Neural cell (in vitro differentiated cells): ENCODE measurements at regions not wholly inside any gene's neighbourhood (a gene's known extent, or its start where the extent isn't known, plus 50 kb on each side); places are given as distances from the start of the nearest gene placed in this dataset.

ENCODE experiments used
- H2AFZ ChIP-seq: fragments of 200-600, 300-800 bp; sonication (generic), shearing (Covaris generic); 2 replicates; pipeline ENCODE4 v1.6.0; 2014; ENCODE audit warnings: low read depth, mild to moderate bottlenecking, antibody characterized with exemption, low read length, moderate library complexity
- H3F3A ChIP-seq: fragments of 200-600 bp; shearing (Covaris generic); 2 replicates; pipeline ENCODE4 v1.6.1; 2016; ENCODE audit warnings: mild to moderate bottlenecking, moderate library complexity, mixed read lengths, antibody characterized with exemption, low read length; ENCODE audit not compliant: insufficient read depth, poor library complexity, severe bottlenecking
- H3K27ac ChIP-seq: fragments of 200-600, 300-800 bp; sonication (generic), shearing (Covaris generic); 2 replicates; pipeline ENCODE4 v1.5.1; 2014; ENCODE audit warnings: mild to moderate bottlenecking, low read length, moderate library complexity
- H3K27me3 ChIP-seq: fragments of 300-800, 200-600 bp; sonication (generic), shearing (Covaris generic); 2 replicates; pipeline ENCODE4 v1.6.0; 2014; ENCODE audit warnings: mild to moderate bottlenecking, low read depth, low read length, moderate library complexity; ENCODE audit not compliant: insufficient read depth
- H3K36me3 ChIP-seq: fragments of 300-800, 200-600 bp; sonication (generic), shearing (Covaris generic); 2 replicates; pipeline ENCODE4 v1.5.1; 2014; ENCODE audit warnings: mild to moderate bottlenecking, antibody characterized with exemption, low read length, moderate library complexity; ENCODE audit not compliant: insufficient read depth
- H3K4me2 ChIP-seq: fragments of 300-800, 200-600 bp; sonication (generic), shearing (Covaris generic); 2 replicates; pipeline ENCODE4 v1.6.0; 2014; ENCODE audit warnings: mild to moderate bottlenecking, low read length
- H3K4me3 ChIP-seq: fragments of 300-800, 200-600 bp; sonication (generic), shearing (Covaris generic); 2 replicates; pipeline ENCODE4 v1.5.1; 2014; ENCODE audit warnings: mild to moderate bottlenecking, low read length, moderate library complexity
- H3K79me2 ChIP-seq: fragments of 200-600 bp; shearing (Covaris generic); replicated peaks from 2 replicates; pipeline ENCODE4 v1.6.0; 2014; ENCODE audit warnings: mild to moderate bottlenecking, low read length, moderate library complexity; ENCODE audit not compliant: insufficient read depth
- H3K9ac ChIP-seq: fragments of 300-800, 200-600 bp; sonication (generic), shearing (Covaris generic); 2 replicates; pipeline ENCODE4 v1.6.1; 2016; ENCODE audit warnings: mild to moderate bottlenecking, low read length, mixed read lengths
- H3K9me2 ChIP-seq: fragments of 200-600 bp; shearing (Covaris generic); 2 replicates; pipeline ENCODE4 v1.6.1; 2016; ENCODE audit warnings: mild to moderate bottlenecking, low read length, mixed read lengths; ENCODE audit not compliant: insufficient read depth
- H3K9me3 ChIP-seq: fragments of 200-600, 300-800 bp; sonication (generic), shearing (Covaris generic); 2 replicates; pipeline ENCODE4 v1.6.1; 2016; ENCODE audit warnings: mild to moderate bottlenecking, mixed run types, low read length, moderate library complexity, mixed read lengths
- H4K20me1 ChIP-seq: fragments of 200-600 bp; shearing (Covaris generic); 2 replicates; pipeline ENCODE4 v1.6.1; 2016; ENCODE audit warnings: mild to moderate bottlenecking, mixed run types; ENCODE audit not compliant: insufficient read depth
- CTCF ChIP-seq: fragments of 450-650 bp; IDR thresholded peaks from 2 replicates; pipeline ENCODE4 v1.5.1; 2014; ENCODE audit warnings: antibody characterized with exemption, mild to moderate bottlenecking, moderate library complexity; ENCODE audit not compliant: poor library complexity, severe bottlenecking
- EP300 ChIP-seq: fragments of 450-650 bp; conservative IDR thresholded peaks from 2 replicates; pipeline ENCODE4 v1.6.1; 2014; ENCODE audit warnings: antibody characterized with exemption, mild to moderate bottlenecking, moderate library complexity; ENCODE audit not compliant: poor library complexity, severe bottlenecking
- EZH2 ChIP-seq: fragments of 200-600, 300-800 bp; shearing (Covaris generic), sonication (generic); IDR thresholded peaks from 2 replicates; pipeline ENCODE4 v1.6.1; 2014; ENCODE audit warnings: antibody characterized with exemption, low read length, borderline replicate concordance, mild to moderate bottlenecking; ENCODE audit not compliant: insufficient read depth, poor library complexity, severe bottlenecking
- MXI1 ChIP-seq: fragments of 450-650 bp; conservative IDR thresholded peaks from 2 replicates; pipeline ENCODE4 v1.6.1; 2014; ENCODE audit warnings: antibody characterized with exemption, mild to moderate bottlenecking; ENCODE audit not compliant: poor library complexity, severe bottlenecking
- POLR2AphosphoS5 ChIP-seq: IDR thresholded peaks from 2 replicates; pipeline ENCODE4 v1.6.1; 2012
- RAD21 ChIP-seq: fragments of 450-650 bp; conservative IDR thresholded peaks from 2 replicates; pipeline ENCODE4 v1.6.1; 2014; ENCODE audit warnings: antibody characterized with exemption, mild to moderate bottlenecking, moderate library complexity
- REST ChIP-seq: IDR thresholded peaks from 2 replicates; pipeline ENCODE4 v1.6.1; 2012; ENCODE audit warnings: borderline replicate concordance
- SMC3 ChIP-seq: fragments of 450-650 bp; conservative IDR thresholded peaks from 2 replicates; pipeline ENCODE4 v1.6.1; 2014; ENCODE audit warnings: antibody characterized with exemption, mild to moderate bottlenecking, moderate library complexity; ENCODE audit not compliant: poor library complexity
- TAF1 ChIP-seq: IDR thresholded peaks from 2 replicates; pipeline ENCODE4 v1.6.1; 2012; ENCODE audit warnings: low read depth

GRCh38 chr4:24408640-24409039 lies 175.7 kb downstream of the DHX15 start:
- Histone ChIP-seq H3K4me3 (no peak overlapping the region), H3F3A (no peaks in the 10 kb centered on the region), H4K20me1 (no peaks in the 10 kb centered on the region), H3K27me3 (no peaks in the 10 kb centered on the region), H3K4me2 (no peak overlapping the region), H3K9me3 (no peaks in the 10 kb centered on the region), H3K36me3 (no peaks in the 10 kb centered on the region), H3K79me2 (no peaks in the 10 kb centered on the region), H3K27ac (no peak overlapping the region), H3K9ac (no peak overlapping the region), H3K9me2 (no peaks in the 10 kb centered on the region), H2AFZ (no peak overlapping the region)
- TF ChIP-seq MXI1 (no peak), CTCF (no peak), POLR2AphosphoS5 (no peak), REST (no peak), EP300 (no peak), SMC3 (no peak), RAD21 (no peak), EZH2 (no peak), TAF1 (no peak)

GRCh38 chr4:24405926-24406325 lies 178.4 kb downstream of the DHX15 start:
- no peak overlapping the region for H3K4me3 ChIP-seq
- no peaks in the 10 kb centered on the region for H3K79me2 ChIP-seq
- TF ChIP-seq SMC3 (no peak), TAF1 (no peak), MXI1 (no peak), CTCF (no peak), EP300 (no peak), REST (no peak), EZH2 (no peak)
- no peaks in the 10 kb centered on the region for H3K36me3 ChIP-seq
- peak overlapping the region; percentile 65 for H3K27ac ChIP-seq
- no peaks in the 10 kb centered on the region for H4K20me1 ChIP-seq
- H3K4me2 ChIP-seq = no peak overlapping the region
- no peaks in the 10 kb centered on the region for H3K9me2 ChIP-seq
- H3K9ac ChIP-seq = no peak overlapping the region
- H3K9me3 ChIP-seq = no peaks in the 10 kb centered on the region
- no peaks in the 10 kb centered on the region for H3K27me3 ChIP-seq
- no peaks in the 10 kb centered on the region for H3F3A ChIP-seq
- H2AFZ ChIP-seq = no peak overlapping the region
